ENCODE measurements at regions not wholly inside any gene's neighbourhood (a gene's known extent, or its start where the extent isn't known, plus 50 kb on each side); places are given as distances from the start of the nearest gene placed in this dataset.
"Not testable (repeated sequence)": the region's sequence is repeated elsewhere in the genome, so short reads cannot be mapped to it uniquely, and the experiment has no call there.

DNA sequence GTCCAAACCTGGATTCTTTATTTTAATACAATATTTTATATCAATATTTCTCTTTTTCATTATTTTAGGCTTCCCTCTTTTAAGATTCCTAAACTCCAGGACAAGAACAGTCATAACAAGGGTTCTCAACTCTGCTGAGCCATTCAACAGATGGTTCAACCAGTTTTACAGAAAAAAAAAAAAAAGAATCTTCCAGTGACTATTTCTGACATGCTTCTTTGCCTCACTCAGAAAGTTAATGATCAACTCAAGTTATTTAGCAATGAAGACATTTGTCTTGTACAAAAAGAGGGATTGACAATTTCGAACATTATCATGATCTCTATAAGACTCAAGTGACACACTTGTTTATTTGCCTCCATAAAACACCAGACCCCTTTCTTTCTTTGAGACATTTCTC, 282.6 kb upstream of the GRID2 start:
- DNase-seq: no peak
- peaks cover 3% of the 10 kb centered on the region for H3K9me3 Mint-ChIP-seq (ENCODE audit: low read depth, unreplicated experiment)
- no peak overlapping the region for H3K4me3 Mint-ChIP-seq (ENCODE audit: low read depth, unreplicated experiment)
- no peak overlapping the region for H3K27ac Mint-ChIP-seq (ENCODE audit: unreplicated experiment)
- no TSS peak for BruUV-seq (replicated peaks)
- no peaks in the 10 kb centered on the region for H3K4me1 Mint-ChIP-seq (ENCODE audit: low read depth, unreplicated experiment)
- no peaks in the 10 kb centered on the region for H3K36me3 Mint-ChIP-seq (ENCODE audit: insufficient read depth, unreplicated experiment)
- TF ChIP-seq, protein P1, sequence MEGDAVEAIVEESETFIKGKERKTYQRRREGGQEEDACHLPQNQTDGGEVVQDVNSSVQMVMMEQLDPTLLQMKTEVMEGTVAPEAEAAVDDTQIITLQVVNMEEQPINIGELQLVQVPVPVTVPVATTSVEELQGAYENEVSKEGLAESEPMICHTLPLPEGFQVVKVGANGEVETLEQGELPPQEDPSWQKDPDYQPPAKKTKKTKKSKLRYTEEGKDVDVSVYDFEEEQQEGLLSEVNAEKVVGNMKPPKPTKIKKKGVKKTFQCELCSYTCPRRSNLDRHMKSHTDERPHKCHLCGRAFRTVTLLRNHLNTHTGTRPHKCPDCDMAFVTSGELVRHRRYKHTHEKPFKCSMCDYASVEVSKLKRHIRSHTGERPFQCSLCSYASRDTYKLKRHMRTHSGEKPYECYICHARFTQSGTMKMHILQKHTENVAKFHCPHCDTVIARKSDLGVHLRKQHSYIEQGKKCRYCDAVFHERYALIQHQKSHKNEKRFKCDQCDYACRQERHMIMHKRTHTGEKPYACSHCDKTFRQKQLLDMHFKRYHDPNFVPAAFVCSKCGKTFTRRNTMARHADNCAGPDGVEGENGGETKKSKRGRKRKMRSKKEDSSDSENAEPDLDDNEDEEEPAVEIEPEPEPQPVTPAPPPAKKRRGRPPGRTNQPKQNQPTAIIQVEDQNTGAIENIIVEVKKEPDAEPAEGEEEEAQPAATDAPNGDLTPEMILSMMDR (IDR thresholded peaks at IDR 0.05; ENCODE audit: unreplicated experiment): no peak
- no peaks in the 10 kb centered on the region for H3K27me3 Mint-ChIP-seq (ENCODE audit: unreplicated experiment)
- CTCF ChIA-PET: no interaction called here
- intact Hi-C loops (cut with micrococcal nuclease; ENCODE audit: unreplicated experiment): no loop called here

DNA sequence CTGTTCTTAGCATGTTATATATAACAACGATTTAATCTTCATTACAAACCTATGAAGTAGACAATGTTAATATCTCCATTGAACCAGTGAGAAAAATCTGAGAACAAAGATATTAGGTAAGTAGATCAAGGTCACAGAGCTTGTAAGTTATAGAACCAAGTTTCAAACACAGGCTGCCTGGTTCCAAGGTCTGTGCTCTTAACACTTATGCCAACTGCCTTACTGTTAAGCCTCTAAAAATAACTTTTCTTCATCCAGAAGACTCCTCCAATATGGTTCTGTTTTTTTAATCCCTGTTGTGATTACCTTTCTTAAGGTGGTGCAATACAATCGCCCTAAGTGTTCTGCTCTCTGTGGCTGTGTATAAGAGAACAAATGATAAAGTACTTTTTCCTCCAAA, 282.0 kb upstream of the GRID2 start:
- intact Hi-C loops (cut with micrococcal nuclease; ENCODE audit: unreplicated experiment): no loop called here
- no peak for DNase-seq
- Mint-ChIP-seq H3K36me3 (ENCODE audit: insufficient read depth, unreplicated experiment) (no peaks in the 10 kb centered on the region), H3K9me3 (ENCODE audit: low read depth, unreplicated experiment) (peaks cover 3% of the 10 kb centered on the region), H3K4me1 (ENCODE audit: low read depth, unreplicated experiment) (no peaks in the 10 kb centered on the region), H3K27ac (ENCODE audit: unreplicated experiment) (no peak overlapping the region), H3K27me3 (ENCODE audit: unreplicated experiment) (no peaks in the 10 kb centered on the region), H3K4me3 (ENCODE audit: low read depth, unreplicated experiment) (no peak overlapping the region)
- TF ChIP-seq, protein P1 (IDR thresholded peaks at IDR 0.05; ENCODE audit: unreplicated experiment): no peak
- no TSS peak for BruUV-seq (replicated peaks)
- CTCF ChIA-PET: no interaction called here

DNA sequence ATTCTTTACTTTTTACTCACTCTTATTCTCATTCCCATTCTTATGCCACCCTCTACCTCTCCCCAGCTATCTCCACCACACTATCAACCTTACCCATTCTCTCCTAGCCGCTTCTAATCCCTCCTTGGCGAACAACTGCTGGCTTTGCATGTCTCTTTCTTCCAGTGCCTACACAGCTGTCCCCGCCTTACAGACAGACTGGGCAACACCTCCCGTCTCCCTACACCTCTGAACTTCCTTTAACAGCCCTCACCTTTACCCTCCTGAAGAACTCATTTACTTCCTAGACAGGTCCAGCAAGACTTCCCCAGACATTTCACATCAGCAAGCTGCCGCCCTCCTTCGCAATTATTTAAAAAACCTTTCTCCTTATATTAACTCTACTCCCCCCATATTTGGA, 274.9 kb upstream of the GRID2 start:
- H3K4me3 Mint-ChIP-seq (ENCODE audit: low read depth, unreplicated experiment); CTCF ChIA-PET; H3K4me1 Mint-ChIP-seq (ENCODE audit: low read depth, unreplicated experiment); BruUV-seq (replicated peaks); H3K27me3 Mint-ChIP-seq (ENCODE audit: unreplicated experiment); H3K9me3 Mint-ChIP-seq (ENCODE audit: low read depth, unreplicated experiment); DNase-seq; H3K27ac Mint-ChIP-seq (ENCODE audit: unreplicated experiment); H3K36me3 Mint-ChIP-seq (ENCODE audit: insufficient read depth, unreplicated experiment); intact Hi-C loops (cut with micrococcal nuclease; ENCODE audit: unreplicated experiment): not testable (repeated sequence)

DNA sequence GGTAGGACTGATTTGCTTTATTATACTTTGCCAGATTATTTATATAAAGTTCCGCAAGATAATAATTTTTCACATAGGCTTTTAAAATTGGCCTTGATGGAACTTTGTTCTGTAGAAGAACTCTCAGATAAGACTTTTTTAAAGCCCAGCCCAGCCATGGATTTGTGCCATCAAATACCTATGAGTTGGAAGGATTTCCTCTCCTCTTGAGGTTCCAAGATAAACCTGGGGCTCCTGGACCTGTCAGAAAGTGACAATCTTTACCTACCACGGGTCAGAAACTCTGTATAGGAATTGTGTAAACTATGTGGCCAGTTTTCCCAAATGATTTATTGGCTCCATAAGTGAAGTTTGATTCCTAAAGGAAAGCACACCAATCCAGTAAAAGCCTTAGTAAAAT, 271.9 kb upstream of the GRID2 start:
- no peaks in the 10 kb centered on the region for H3K9me3 Mint-ChIP-seq (ENCODE audit: low read depth, unreplicated experiment)
- BruUV-seq (replicated peaks): no TSS peak
- no peak overlapping the region for H3K4me3 Mint-ChIP-seq (ENCODE audit: low read depth, unreplicated experiment)
- DNase-seq: no peak
- H3K27me3 Mint-ChIP-seq (ENCODE audit: unreplicated experiment): no peaks in the 10 kb centered on the region
- intact Hi-C loops (cut with micrococcal nuclease; ENCODE audit: unreplicated experiment): no loop called here
- CTCF ChIA-PET: no interaction called here
- no peak overlapping the region for H3K27ac Mint-ChIP-seq (ENCODE audit: unreplicated experiment)
- no peaks in the 10 kb centered on the region for H3K4me1 Mint-ChIP-seq (ENCODE audit: low read depth, unreplicated experiment)
- no peaks in the 10 kb centered on the region for H3K36me3 Mint-ChIP-seq (ENCODE audit: insufficient read depth, unreplicated experiment)
- TF ChIP-seq, protein P1 (IDR thresholded peaks at IDR 0.05; ENCODE audit: unreplicated experiment): no peak

DNA sequence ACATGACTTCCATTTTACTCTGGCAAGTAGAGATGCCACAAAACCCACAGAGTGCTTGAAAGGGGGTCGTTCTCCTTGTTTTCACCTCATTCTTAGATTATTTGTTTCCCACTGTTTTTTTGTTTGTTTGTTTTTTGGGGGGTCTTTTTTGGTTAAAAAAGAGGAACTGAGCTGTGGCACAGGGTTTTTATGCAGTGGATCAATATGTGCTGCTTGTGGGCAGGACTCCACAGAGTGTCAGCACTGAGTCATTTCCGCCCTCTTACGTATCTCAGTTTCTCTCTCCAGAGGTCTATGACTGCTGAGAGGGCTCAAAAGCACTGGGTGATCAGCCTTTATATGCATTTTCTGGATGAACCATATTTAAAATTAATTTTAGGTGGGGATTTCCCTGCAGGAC, 268.1 kb upstream of the GRID2 start:
- BruUV-seq (replicated peaks): no TSS peak
- CTCF ChIA-PET: no interaction called here
- Mint-ChIP-seq H3K27me3 (ENCODE audit: unreplicated experiment) (no peaks in the 10 kb centered on the region), H3K4me1 (ENCODE audit: low read depth, unreplicated experiment) (no peaks in the 10 kb centered on the region), H3K36me3 (ENCODE audit: insufficient read depth, unreplicated experiment) (no peaks in the 10 kb centered on the region), H3K4me3 (ENCODE audit: low read depth, unreplicated experiment) (no peak overlapping the region), H3K27ac (ENCODE audit: unreplicated experiment) (no peak overlapping the region), H3K9me3 (ENCODE audit: low read depth, unreplicated experiment) (peaks cover 4% of the 10 kb centered on the region)
- TF ChIP-seq, protein P1 (IDR thresholded peaks at IDR 0.05; ENCODE audit: unreplicated experiment): no peak
- intact Hi-C loops (cut with micrococcal nuclease; ENCODE audit: unreplicated experiment): no loop called here
- no peak for DNase-seq

Data from Calu3 (cell line).